Panc1 (cell line): ENCODE measurements at regions not wholly inside any gene's neighbourhood (a gene's known extent, or its start where the extent isn't known, plus 50 kb on each side); places are given as distances from the start of the nearest gene placed in this dataset.

Experiments used
- CTCF ChIP-seq: fragments of 450-650 bp; IDR thresholded peaks from 2 replicates; pipeline ENCODE4 v1.5.1; 2017; ENCODE audit warnings: mild to moderate bottlenecking
- POLR2AphosphoS5 ChIP-seq: IDR thresholded peaks from 2 replicates; pipeline ENCODE4 v1.6.1; 2012; ENCODE audit warnings: mild to moderate bottlenecking, low read depth, low read length, moderate library complexity
- REST ChIP-seq, 2 experiments: IDR thresholded peaks; 2 replicates each; pipeline ENCODE4 v1.6.1; 2011 to 2012; ENCODE audit warnings: low read depth in 2 of 2, control low read depth in 1 of 2, low read length in 1 of 2, mild to moderate bottlenecking in 1 of 2, moderate library complexity in 1 of 2; ENCODE audit not compliant: insufficient read depth in 1 of 2
- SIN3A ChIP-seq: IDR thresholded peaks from 2 replicates; pipeline ENCODE4 v1.6.1; 2012; ENCODE audit warnings: low read depth, mild to moderate bottlenecking, low read length, moderate library complexity, borderline replicate concordance; ENCODE audit not compliant: insufficient read depth
- TCF7L2 ChIP-seq: IDR thresholded peaks from 2 replicates; pipeline ENCODE4 v1.6.1; 2011; ENCODE audit warnings: mild to moderate bottlenecking, low read depth, low read length, inconsistent platforms

DNA sequence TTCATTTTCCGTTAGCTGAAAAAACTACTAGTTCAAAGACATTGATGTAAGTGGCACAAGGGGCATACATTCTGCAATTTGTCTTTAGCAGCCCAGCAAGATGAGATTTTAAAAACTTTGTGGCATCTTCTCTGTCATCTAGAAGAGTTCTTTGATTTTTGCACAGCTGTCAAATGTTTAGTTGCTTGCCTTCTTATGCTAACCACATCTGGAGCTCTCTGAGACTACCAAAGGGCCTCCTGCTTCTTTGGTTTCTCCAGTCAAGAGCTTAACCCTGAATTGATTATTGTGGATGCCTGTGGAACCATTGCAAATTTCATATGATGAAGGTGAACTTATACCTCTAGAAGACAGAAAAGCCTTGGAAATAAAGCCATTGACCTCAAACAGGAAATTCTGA, 468.7 kb upstream of the RGMA start:
- TF ChIP-seq CTCF (no peak), POLR2AphosphoS5 (no peak), SIN3A (no peak), REST (IDR thresholded peaks at IDR 0.05; ENCODE audit: insufficient read depth in 1 of 2, low read depth in 2 of 2, low read length in 1 of 2) (no peak), TCF7L2 (no peak)
